ENCODE measurements at regions not wholly inside any gene's neighbourhood (a gene's known extent, or its start where the extent isn't known, plus 50 kb on each side); places are given as distances from the start of the nearest gene placed in this dataset.
"Not testable (repeated sequence)": the region's sequence is repeated elsewhere in the genome, so short reads cannot be mapped to it uniquely, and the experiment has no call there.

DNA sequence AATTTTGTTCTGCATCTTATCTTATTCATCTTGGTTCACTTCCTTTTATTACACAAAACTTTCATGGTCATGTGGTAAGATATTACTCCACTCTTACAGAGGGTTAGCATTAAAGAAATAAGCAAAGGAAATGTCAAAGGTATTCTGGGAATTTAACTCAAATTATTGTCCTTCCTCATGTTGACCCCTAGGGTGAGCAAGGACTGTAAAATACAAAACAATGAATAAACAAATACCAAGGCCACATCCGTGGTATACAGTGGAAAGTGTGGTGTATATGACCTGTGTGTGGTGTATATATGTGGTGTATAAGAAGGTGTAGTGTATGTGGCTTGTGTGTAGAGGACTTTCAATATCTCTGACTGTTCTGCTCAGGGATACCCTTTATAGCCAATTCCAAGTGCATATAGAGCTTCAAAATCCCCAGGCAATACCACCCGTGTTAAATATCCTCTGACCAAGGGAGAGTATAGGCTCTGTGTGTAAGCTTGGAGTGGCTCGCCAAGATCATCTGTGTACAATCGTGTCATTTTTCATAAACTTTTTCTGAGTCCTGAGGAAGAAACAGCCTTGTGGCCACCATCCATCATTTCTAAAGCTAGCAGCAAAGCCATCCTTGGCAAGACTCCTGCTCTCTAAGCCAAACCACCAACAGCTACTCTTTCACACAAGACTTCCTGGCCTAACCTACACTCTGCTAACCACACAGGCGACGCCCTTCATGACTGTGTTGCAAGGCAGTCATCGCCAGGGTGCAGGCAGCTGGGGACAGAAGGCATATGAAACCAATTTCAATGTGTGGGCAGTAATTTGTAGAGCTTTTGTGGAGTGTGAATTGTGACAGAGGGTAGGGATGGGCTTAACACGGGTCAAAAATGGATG, 548.0 kb downstream of the ETS1 start:
- no peak for ATAC-seq
- Histone ChIP-seq H3K27ac (no peak overlapping the region), H3K27me3 (no peaks in the 10 kb centered on the region), H3K36me3 (replicated peaks in 1 of 2; ENCODE audit: insufficient read depth in 1 of 2, low read depth in 2 of 2) (no peaks in the 10 kb centered on the region), H3K4me1 (no peaks in the 10 kb centered on the region), H3K4me3 (no peak overlapping the region), H3K9me3 (no peaks in the 10 kb centered on the region)
- 53 to 74% methylated on average over 8 of the region's 8 CpGs for WGBS, 2 donors
- TF ChIP-seq CTCF (IDR thresholded peaks at IDR 0.05) (no peak), POLR2A (IDR thresholded peaks at IDR 0.05) (no peak)
- intact Hi-C loops (cut with DNase I), result loop anchor here (10.0 kb wide), 1 partner anchor 585 kb away; no protein-coding TSS in a partner anchor
- peak in 1 of 4 donors; percentile 41 for DNase-seq

DNA sequence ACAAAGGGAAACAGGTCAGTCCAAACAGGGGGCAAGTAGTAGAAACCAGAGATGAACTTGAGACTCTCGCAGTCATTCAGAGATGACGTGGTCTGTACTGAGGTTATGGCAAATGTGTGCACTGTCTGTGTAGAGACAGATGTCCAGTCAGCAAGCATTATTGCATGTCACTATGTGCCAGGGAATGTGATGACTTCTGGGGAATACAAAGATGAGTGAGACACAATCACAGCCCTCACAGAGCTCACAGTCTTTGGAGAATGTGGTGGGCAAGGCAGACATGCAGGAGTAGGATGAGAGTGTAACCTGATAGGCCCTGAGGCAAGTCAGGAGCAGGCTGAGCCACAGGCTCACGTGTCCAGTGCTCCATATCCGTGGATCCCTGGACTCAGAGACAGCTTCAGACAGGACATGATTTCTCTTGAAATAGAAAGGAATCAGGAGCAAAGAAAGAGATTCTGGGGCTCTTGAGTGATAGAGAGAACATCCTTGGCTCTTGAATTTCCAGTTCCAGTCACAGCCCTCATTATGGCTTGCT, 550.7 kb downstream of the ETS1 start:
- TF ChIP-seq CTCF (IDR thresholded peaks at IDR 0.05), result no peak
- TF ChIP-seq POLR2A (IDR thresholded peaks at IDR 0.05), result no peak
- intact Hi-C loops (cut with DNase I), result loop anchor here (10.0 kb wide), 1 partner anchor 588 kb away; no protein-coding TSS in a partner anchor

DNA sequence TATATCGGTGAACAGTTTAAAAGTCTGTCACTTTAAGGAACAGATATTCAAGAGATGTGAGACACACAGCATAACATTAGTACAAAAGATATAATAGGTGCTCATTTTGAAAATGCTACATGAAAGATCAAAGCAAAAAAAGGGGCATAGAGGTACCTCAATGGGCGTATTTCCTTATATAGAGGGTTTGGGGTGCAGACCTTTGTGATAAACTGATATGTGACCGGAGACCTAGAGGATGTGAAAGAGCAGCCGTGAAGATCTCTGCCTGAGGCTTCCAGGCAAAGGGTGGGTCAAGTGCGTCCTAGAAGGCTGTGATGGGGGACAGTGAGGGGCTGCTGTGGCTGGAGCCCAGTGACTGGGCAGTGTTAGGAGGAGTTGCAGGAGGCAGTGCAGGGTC, 551.4 kb downstream of the ETS1 start:
- H3K4me1 ChIP-seq, result no peaks in the 10 kb centered on the region
- WGBS, 2 donors, result 61 to 64% methylated on average over 5 of the region's 5 CpGs
- no peak overlapping the region for H3K27ac ChIP-seq
- ATAC-seq (no peak), DNase-seq (no peak)
- TF ChIP-seq POLR2A (IDR thresholded peaks at IDR 0.05) (no peak), CTCF (IDR thresholded peaks at IDR 0.05) (no peak)
- no peaks in the 10 kb centered on the region for H3K36me3 ChIP-seq (replicated peaks in 1 of 2; ENCODE audit: insufficient read depth in 1 of 2, low read depth in 2 of 2)
- H3K9me3 ChIP-seq, result no peaks in the 10 kb centered on the region
- intact Hi-C loops (cut with DNase I), result loop anchor here (10.0 kb wide), 1 partner anchor 589 kb away; no protein-coding TSS in a partner anchor
- no peaks in the 10 kb centered on the region for H3K27me3 ChIP-seq
- H3K4me3 ChIP-seq, result no peak overlapping the region

More for the DNA sequence above, 550.7 kb downstream of the ETS1 start:
- ATAC-seq, result no peak
- Histone ChIP-seq H3K9me3 (no peaks in the 10 kb centered on the region), H3K4me1 (no peaks in the 10 kb centered on the region), H3K27ac (no peak overlapping the region), H3K4me3 (no peak overlapping the region), H3K27me3 (no peaks in the 10 kb centered on the region), H3K36me3 (replicated peaks in 1 of 2; ENCODE audit: insufficient read depth in 1 of 2, low read depth in 2 of 2) (no peaks in the 10 kb centered on the region)
- DNase-seq, result no peak
- 57 to 65% methylated on average over 4 of the region's 4 CpGs for WGBS, 2 donors

DNA sequence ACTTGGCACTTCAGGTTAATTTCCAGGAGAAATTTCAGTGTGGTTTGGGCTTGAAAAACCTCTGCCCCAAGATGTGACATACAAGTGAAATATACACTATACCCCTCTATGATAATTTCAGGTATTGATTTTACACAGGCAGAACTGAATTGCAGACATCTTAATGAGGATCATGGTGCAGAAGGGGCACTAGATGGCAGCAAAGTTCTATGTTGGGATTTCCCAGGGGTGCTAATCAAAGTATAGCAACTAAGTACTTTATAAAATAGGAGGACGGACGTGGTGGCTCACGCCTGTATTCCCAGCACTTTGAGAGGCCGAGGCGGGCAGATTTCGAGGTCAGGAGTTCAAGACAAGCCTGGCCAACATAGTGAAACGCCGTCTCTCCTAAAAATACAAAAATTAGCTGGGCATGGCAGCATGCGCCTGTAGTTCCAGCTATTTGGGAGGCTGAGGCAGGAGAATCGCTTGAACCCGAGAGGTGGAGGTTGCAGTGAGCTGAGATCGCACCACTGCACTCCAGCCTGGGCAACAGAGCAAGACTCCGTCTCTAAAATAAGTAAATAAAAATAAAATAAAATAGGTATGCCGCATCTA, 555.7 kb downstream of the ETS1 start:
- ATAC-seq (peak; percentile 72), DNase-seq (peak; percentile 45 to 64 (median 57))
- TF ChIP-seq CTCF (IDR thresholded peaks at IDR 0.05), result peak; percentile 54 to 84 (median 76)
- not testable (repeated sequence) for H3K4me1 ChIP-seq; H3K4me3 ChIP-seq; H3K27me3 ChIP-seq; H3K27ac ChIP-seq; H3K36me3 ChIP-seq (replicated peaks in 1 of 2; ENCODE audit: insufficient read depth in 1 of 2, low read depth in 2 of 2); H3K9me3 ChIP-seq
- 36 to 43% methylated on average over 14 of the region's 14 CpGs for WGBS, 2 donors
- intact Hi-C loops (cut with DNase I), result loop anchor here (10.0 kb wide), 1 partner anchor 593 kb away; no protein-coding TSS in a partner anchor

Measured in body of pancreas (tissue), 4 donors.